ENCODE measurements at regions not wholly inside any gene's neighbourhood (a gene's known extent, or its start where the extent isn't known, plus 50 kb on each side); places are given as distances from the start of the nearest gene placed in this dataset.
"Not testable (repeated sequence)": the region's sequence is repeated elsewhere in the genome, so short reads cannot be mapped to it uniquely, and the experiment has no call there.

DNA sequence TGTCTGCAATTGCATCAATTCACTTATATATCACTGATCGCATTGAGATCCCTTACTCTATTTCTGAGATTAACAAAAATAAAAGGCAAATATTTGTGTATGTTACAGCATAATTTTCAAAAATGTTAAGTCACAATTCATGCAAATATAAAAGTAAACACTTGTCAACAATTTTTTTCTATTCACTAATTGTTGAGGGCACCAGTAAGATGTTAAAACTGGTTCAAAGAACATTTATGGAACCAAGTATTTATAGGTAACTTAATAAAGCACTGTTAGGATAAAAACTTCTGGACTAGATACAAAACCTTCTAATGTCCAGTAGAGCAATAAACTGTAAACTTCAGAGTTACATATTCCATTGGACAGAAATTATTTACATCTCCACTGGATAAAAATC lies 586.1 kb upstream of the AUTS2 start:
- DNase-seq (ENCODE audit: low read depth), result no peak

GRCh38 chr7:69017208-69017607 lies 581.1 kb upstream of the AUTS2 start:
- DNase-seq (ENCODE audit: low read depth), result no peak

DNA sequence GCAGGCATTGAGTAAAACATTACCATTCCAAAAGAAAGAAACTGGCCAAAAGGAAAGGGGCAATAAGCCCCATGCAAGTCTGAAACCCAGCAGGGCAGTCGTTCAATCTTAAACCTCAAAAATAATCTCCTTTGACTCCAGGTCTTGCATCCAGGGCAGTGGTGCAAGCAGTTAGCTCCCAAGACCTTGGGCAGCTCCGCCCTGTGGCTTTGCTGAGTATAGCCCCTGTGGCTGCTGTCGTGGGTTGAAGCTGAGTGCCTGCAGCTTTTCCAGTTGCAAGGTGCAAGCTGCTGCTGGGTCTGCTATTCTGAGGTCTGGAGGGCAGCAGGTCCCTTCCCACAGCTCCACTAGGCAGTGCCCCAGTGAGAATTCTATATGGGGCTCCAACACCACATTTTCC lies 580.1 kb upstream of the AUTS2 start:
- no peak for DNase-seq (ENCODE audit: low read depth)

- DNase-seq (ENCODE audit: low read depth), result no peak
Measured at GRCh38 chr7:69019437-69019836, 578.8 kb upstream of the AUTS2 start.

DNA sequence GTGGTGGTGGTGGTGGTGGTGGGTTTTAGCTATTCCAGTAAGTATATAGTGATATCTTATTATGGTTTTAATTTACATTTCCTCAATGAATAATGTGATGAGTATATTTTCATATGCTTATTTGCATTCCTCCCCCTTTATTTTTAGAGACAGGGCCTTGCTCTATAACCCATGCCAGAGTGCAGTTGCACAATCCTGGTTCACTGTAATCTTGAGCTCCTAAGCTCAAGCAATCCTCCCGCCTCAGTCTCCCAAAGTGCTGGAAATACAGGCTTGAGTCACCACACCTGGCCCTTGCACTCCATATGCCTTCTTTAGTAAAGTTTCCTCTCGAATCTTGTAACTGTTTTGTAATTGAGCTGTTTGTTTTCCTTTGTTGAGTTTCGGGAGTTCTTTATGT lies 577.7 kb upstream of the AUTS2 start:
- DNase-seq (ENCODE audit: low read depth), result no peak

DNA sequence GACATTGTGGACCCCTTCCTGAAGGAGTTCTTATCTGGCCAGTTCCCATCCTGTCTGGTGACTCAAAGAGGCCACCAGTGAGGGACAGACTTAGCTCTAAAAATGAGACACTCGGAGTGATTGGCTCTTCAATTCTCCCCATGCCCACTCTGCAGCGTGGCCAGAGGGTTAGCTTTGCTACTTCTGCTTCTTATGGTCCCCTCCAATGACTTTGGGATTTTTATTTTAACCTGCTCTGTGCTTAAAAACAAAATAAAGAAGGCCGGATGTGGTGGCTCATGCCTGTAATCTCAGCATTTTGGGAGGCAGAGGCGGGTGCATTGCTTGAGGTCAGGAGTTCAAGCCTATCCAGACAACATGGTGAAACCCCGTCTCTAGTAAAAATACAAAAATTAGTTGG lies 573.0 kb upstream of the AUTS2 start:
- DNase-seq (ENCODE audit: low read depth), result no peak

GRCh38 chr7:69032848-69033247 lies 565.4 kb upstream of the AUTS2 start:
- DNase-seq (ENCODE audit: low read depth), result no peak

DNA sequence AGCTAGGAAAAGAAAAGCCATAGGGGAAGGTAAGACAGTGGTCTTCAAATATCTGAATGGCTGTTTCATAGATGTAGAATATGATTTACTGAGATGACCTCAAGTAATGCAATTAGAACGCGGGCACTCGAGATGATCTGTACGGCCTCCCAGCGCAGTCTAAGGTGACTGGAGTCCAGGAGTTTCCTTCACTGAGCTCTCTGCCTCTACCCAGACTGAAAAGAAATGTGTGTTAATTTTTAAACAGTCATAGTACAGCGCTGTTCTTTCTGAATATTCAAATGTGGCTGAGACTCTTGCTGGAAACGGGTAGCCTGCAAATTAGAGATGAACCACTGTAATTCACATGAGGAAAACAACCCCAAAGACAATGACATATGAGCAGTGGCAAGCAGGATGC lies 562.4 kb upstream of the AUTS2 start:
- no peak for DNase-seq (ENCODE audit: low read depth)

DNA sequence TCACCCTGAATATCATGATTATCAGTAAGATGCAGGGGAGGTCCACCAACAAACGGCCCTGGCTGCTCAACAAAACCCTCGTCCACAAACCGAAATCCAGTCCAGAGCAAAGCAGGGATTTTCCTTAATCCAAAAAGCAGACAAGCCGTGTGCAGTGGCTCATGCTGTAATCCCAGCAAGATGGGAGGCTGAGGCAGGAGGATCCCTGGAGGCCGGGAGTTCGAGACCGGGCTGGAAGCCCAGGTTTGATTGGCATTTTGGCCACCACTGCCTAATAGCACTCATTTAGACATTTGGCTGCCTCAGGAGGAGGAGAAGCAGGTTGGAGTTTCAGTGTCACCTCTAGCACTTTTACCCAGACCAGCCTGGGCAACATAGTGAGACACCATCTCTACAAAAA lies 562.0 kb upstream of the AUTS2 start:
- DNase-seq (ENCODE audit: low read depth), result no peak

DNA sequence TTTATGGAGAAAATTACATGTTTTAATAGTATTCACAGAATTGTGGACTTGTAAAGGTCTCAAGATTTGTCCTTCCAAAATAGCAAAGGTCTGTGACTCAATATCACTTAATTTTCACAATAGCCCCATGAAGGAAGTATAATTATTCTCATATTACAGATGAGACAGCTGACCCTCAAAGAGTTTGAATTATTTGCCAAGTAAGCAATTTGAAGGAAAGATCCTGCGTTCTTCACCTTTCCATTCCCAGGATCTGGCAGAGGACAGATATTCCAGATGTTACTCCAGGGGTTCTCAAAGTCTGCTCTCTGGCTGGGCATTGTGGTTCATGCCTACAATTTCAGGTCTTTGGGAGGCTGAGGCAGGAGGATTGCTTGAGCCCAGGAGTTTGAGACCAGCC lies 559.4 kb upstream of the AUTS2 start:
- no peak for DNase-seq (ENCODE audit: low read depth)

GRCh38 chr7:69042138-69042537 lies 556.1 kb upstream of the AUTS2 start:
- no peak for DNase-seq (ENCODE audit: low read depth)

GRCh38 chr7:69047151-69047754 lies 551.0 kb upstream of the AUTS2 start:
- no peak for DNase-seq (ENCODE audit: low read depth)

DNA sequence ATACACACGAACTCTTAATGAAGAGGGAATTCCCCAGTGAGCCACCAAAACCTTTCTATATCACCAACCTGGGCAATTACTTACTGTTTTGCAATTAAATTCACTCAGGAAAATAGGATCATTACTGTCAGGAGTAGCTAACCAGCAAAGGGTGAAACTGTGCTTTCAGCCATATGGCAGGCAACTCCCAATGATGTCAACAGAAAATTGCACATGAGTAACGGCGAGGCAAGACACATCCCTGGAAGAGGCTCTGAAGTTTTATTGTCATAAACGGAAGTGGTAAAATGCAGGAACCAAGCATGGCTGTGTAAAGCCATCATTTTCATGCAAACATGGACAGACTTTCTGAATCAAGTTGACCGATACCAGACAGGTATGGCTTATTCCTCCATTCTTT lies 548.9 kb upstream of the AUTS2 start:
- no peak for DNase-seq (ENCODE audit: low read depth)

- no peak for DNase-seq (ENCODE audit: low read depth)
Measured at GRCh38 chr7:69052447-69052846, 545.8 kb upstream of the AUTS2 start.

DNA sequence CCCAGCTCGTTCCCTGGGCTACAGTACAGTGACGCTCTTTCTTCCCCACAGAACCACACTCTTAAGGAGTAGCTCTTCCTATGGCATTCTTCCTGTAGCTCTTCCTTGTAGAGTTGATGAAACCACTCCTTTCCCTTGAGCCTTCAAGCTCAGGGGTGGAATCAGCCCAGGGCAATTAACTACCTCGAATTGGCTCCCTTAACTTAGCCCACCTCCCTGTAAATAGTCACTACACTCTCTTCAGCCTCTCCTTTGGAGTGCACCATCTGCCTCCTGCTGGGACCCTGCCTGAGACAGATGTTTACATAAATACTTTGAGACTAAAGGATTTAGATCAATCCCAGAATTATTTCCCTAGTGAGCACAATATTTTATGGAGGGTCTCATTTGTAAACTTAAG lies 537.8 kb upstream of the AUTS2 start:
- no peak for DNase-seq (ENCODE audit: low read depth)

GRCh38 chr7:69062020-69062765 lies 536.1 kb upstream of the AUTS2 start:
- no peak for DNase-seq (ENCODE audit: low read depth)

GRCh38 chr7:69067397-69067796 lies 530.9 kb upstream of the AUTS2 start:
- no peak for DNase-seq (ENCODE audit: low read depth)

GRCh38 chr7:69070476-69070875 lies 527.8 kb upstream of the AUTS2 start:
- DNase-seq (ENCODE audit: low read depth), result no peak

DNA sequence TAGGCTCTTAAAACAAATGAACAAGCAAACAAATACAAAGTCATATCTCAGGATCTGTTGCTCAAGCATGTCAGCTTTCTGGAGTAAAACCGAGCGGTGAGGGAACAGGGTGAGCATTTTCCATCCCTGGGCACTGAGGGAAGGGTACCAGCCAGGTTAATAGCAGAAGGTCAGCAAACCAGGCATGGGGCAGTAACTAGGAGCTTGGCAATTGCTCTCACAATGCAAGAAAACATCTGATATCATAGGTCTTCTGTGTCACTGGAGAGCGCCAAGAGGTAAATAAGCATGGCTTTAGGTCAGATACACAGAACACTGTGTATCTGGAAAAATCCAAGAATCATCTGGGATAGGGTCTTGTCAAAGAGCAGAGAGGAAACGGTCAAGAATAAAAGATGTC lies 521.7 kb upstream of the AUTS2 start:
- DNase-seq (ENCODE audit: low read depth), result no peak

- no peak for DNase-seq (ENCODE audit: low read depth)
Measured at GRCh38 chr7:69078997-69079769, 519.1 kb upstream of the AUTS2 start.

GRCh38 chr7:69087281-69087680 lies 511.0 kb upstream of the AUTS2 start:
- DNase-seq (ENCODE audit: low read depth), result not testable (repeated sequence)

GRCh38 chr7:69088185-69088584 lies 510.1 kb upstream of the AUTS2 start:
- no peak for DNase-seq (ENCODE audit: low read depth)

DNA sequence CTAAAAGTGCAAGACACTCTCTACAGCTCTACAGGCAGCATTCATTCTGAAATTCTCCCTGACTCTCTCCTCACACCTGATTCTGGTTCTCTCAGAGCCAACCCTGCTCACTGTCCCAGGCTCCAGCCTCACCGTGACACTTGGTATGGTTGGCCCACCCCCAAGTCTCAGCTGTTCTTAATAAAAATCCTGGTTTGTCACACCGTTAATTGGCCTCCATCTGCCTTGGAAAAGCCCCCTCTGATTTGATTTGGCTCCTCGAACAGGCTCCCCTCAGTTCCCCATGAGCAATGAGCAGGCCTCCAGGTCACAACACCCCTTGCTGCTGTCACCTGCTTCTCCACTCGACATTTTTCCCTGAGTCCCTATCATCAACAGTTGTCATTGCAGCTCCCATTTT lies 507.3 kb upstream of the AUTS2 start:
- DNase-seq (ENCODE audit: low read depth), result no peak

All from ELR (cell line).